HG03342 (cell line): ENCODE measurements at regions not wholly inside any gene's neighbourhood (a gene's known extent, or its start where the extent isn't known, plus 50 kb on each side); places are given as distances from the start of the nearest gene placed in this dataset.
"Not testable (repeated sequence)": the region's sequence is repeated elsewhere in the genome, so short reads cannot be mapped to it uniquely, and the experiment has no call there.

Source experiments
- ATAC-seq: cut with Tn5 transposase; IDR thresholded peaks from one replicate; pipeline ENCODE4 v1.9.1; 2021; ENCODE audit warnings: mild to moderate bottlenecking, moderate library complexity; ENCODE audit not compliant: unreplicated experiment

DNA sequence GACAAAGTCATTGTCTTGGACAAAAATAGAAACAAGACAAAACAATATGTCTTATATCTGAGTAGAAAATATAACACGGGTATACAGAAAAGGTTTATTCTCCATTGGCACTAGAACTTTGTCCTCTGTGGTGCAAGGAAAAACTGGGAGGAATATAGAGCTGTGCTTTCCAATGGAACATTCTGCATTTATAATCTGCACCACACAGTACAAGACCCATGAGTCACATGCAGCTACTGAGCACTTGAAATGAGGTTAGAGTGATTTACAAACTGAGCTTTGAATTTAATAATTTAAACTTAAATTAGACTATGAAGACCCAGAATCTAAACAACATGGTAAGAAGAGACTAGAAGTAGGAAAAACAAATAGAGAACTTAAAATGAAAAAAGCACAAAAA lies 86.1 kb downstream of the RAP2A start:
- ATAC-seq: no peak

DNA sequence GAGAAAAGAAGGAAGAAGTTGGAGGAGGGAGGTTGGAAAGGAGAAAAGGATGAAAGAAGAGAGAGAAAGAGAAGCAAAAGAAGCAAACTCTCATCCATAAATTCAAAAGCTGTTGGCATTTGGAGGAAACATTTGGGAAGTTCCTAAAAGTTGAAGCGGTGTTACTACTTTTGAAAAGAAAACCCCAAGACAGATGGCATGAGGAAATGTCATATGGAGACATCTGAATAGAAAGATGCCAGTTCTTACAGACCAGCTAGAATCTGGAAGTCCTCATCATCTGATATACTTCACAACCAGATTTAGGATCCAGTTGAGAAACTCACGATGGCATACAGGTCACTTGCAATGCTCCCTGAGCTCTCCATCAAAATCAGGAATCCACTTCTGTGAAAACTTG lies 86.9 kb downstream of the RAP2A start:
- no peak for ATAC-seq

DNA sequence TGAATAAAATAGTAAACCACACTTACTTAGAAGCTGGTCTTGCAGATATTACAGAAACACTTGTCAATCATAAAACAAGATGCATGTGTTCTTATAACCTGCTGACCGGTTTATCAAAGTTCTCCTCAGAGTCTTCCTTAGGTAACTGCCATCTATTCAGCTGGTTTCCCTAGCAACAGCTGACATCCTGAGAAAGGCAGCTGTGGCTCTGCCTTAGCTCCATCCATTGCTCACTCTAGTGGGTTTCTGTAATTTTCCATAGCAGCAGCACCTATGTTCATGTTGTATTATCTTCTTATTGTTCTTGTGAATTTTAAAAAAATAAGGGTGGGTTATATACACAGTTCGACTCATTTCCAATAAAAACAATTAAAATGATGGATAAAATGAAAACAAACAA lies 87.8 kb downstream of the RAP2A start:
- no peak for ATAC-seq

DNA sequence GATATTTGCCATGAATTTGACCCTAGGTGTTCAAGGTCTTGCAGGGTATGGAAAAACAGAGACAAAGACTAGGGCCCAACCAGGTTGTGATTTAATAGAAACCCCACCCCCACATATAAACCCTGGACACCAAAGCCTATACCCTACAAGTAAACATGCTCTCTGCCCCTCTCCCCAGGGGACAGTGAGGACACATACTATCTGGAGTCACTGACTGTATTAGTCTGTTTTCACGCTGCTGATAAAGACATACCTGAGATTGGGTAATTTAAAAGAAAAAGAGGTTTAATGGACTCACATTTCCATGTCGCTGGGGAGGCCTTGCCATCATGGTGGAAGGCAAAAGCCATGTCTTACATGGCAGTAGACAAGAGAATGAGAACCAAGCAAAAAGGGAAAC lies 88.3 kb downstream of the RAP2A start:
- ATAC-seq: no peak

DNA sequence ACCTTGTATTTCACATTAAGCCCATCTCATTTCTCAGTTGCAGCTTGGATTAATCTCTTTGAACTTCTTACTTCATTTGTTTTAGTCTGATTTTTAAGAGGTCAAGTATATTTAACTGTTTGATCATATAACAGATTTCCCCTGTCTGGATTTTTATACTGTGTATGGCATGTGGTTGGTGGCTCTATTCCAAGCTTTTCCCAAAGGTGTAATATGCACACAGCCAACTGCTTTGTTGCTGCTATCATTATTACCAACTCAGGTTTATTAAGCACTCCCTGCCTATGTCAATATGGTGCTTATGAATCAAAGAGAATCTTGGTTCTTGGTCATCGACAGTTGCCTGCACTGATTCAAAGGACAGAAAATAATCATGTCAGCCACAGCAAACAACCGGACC lies 92.6 kb downstream of the RAP2A start:
- ATAC-seq: no peak

DNA sequence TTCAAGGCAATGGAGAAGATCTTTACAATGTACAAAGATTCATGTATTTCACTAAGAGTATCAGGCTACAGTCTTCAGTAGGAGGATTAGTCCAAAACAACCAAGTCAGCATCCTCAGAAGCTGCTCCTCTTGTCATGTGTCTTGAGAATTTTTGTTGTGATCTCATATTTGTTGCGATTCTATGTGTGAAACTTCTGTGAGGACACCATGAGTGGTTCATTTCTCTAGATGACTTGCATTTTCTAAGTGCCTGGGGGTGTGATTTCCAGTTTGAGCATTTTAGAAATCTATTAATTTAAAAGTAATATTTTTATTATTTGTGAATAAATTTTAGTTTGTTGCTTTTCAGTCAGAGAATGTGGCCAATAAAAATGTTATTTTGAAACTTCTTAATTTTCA lies 94.5 kb downstream of the RAP2A start:
- no peak for ATAC-seq

DNA sequence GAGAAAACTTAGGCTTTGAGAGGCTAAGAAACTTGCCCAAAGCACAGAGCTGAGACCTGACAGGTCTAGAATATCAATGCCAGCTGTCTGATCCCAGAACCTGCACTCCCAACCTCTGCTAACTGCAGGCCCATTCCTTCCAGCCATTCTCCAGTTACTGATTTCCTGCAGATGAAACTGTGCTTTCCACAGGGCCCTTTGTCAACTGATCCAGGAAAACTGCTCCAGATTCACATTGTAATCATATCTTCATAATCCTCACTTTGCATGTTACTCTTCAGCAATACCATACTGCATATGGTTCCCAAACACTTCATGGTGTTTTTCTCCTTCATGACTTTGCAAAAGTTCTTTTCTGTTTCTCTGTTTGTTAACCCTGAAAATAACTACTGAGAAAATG lies 100.6 kb downstream of the RAP2A start:
- ATAC-seq: no peak

DNA sequence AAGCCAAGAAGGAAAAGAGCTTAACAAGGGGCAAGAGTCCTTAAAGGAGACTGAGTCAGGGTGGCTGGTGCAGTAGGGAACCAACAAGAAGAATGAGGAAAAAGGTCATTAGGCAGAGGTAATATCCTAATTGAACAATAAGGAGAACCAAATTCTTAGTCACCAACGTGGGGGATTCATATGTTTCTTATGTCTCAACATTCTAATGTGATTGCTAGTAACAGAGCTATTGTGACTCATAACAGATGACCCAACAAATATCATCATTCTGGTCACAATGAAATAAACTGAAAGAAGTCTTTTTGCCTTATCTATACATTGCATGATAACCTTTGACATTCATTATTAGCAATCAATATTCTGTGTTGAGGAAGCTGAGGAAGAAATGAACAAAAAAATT lies 101.6 kb downstream of the RAP2A start:
- ATAC-seq: no peak

DNA sequence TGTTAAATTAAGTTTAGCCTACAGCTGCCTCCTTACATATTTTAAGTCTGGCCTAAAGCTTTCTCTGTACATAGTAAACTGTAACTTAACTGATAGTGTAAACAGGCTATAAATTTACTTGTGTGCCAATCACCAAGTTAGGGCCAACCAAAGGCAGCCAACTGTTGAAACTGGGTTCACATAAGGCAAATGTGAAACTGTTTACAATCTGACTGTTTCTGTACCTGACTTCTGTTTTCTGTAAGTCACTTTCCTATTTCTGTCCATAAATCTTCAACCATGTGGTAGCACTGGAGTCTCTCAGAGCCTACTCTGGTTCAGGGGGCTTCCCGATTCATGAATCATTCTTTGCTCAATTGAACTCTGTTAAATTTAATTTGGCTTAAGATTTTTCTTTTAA lies 103.1 kb downstream of the RAP2A start:
- ATAC-seq: peak; percentile 67

DNA sequence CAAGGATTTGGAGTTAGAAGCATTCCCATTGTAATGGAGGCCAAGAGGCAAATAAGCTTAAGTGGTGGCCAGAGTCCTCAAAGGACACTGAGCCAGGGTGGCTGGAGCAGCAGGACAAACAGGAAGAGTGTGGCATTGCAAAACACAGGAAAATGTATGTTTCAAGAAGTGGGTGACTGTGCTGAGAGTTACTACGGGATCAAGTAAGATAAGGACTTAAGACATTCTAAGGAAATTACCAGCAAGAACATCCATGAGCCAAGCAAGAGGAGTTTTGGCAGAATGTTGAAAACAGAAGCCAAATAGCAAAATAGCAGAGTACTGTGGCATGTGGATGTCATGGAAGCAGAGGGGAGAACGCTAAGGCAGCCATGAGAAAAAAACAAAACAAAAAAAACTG lies 104.2 kb downstream of the RAP2A start:
- no peak for ATAC-seq

DNA sequence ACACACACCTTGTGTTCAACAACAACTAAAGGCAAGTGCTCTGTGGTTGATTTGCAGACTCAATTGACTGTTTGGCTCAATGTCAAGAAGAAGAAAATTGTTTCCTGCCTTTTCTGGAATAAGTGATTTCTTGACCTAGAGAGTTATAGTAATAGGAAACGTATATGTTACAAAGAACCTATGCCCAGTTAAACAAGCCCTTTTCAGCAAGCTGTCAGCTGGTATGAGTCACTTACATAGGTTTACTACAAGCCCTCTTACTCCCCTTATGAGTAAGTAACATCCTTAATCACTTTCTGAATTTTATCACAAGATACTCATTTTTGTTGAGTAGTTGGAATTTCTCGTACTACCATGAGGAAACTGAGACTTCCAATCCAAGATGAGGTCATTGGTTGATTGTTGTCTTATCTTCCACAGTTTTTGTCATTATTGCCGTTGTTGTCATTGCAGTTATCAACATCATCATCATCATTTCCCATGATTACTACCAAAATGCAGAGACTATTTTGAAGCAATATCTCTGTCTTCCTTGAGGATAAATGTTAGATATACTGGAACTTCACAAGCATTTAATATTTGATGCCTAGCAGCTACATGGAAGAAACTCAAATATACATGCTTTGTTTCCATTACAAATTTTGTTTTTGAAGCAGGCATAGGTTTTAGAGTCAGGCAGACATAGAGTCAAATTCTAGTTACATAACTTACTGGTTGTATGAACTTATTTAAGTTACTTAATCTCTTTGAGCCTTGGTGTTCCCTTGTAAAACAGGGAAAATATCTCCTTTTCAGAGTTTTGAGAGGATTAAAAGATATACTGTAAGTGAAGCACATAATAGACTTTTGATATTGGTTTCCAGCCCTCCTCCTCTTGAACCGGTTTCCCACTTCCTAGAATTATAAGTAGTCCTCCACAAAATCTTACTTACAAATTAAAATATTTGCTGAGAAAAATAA lies 106.0 kb downstream of the RAP2A start:
- ATAC-seq: peak; percentile 54

DNA sequence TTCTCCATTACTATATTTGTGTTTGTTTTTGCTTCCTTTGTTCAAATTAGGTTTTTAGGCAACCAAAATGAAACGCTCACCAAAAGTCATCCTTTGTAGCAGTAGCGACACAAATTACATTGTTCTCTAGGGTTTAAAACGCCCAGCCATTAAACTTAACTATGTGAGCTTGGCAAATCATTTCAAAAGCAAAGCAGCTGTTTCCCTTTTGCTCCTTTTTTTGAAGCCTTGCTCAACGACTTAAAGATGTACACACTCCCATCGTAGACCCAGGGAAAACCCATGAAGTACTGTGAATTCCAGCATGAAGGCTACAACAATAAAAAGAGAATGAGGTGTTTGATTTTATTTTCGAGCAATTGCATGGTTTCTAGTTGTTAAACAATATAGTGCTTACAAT lies 106.7 kb downstream of the RAP2A start:
- no peak for ATAC-seq

DNA sequence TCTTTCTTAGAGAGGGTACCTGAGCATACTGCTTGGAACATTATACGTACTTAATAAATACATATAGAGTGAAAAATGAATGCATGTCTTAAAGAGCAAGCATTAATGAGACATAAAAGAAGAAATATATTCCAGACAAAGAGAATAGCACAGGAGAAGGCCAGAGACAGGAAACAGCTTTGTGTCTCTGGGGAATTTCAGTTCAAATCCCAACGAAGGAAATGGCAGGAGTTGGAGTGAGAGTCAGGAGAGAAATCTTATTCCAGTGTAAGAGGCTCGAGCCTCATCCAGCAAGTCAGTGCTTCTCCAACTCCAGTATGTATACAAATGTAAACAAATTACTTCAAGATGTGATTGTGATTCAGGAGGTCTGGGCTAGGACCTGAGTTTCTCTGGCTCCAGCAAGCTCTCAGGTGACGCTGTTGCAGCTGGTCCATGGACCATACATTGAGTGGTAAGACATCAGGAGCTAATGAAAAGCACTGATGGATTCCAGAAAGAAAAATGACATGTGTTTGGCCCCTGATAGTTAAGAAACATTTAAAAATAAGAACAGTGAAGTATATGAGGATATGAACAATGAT lies 108.2 kb downstream of the RAP2A start:
- ATAC-seq: no peak

DNA sequence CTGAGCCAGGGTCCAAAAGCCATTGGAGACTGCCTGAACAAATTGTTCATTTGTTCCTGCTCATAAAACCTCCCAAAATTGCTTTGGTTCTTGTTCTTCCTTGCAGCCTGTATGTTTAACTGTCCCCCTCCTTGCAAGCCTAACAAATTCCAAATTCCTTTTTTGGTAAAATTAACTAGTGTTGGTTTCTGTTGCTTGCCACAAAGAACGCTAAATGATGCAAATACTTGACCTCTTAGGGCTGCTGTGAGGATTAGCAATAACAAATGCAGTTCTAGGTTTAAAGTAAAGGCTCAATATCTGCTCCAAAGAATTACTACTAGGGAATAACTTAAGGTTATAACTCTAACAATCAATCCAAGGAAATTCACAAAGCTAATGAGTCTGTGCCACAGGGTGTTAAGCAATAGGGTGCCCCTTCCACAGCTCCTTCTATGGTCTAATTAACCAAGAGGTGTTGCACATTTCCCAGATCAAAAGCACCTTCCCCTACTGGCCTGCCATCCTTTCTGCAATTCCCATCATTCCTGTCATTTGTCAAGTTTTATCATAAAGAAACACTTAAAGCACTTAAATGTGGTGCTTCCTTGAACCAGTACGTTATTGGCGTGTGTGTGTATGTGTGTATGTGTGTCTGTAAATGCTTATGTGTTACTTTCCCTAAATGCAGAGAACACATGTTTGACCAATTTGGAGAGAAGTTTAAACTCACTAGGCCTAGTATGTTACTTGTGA lies 110.2 kb downstream of the RAP2A start:
- ATAC-seq: no peak

DNA sequence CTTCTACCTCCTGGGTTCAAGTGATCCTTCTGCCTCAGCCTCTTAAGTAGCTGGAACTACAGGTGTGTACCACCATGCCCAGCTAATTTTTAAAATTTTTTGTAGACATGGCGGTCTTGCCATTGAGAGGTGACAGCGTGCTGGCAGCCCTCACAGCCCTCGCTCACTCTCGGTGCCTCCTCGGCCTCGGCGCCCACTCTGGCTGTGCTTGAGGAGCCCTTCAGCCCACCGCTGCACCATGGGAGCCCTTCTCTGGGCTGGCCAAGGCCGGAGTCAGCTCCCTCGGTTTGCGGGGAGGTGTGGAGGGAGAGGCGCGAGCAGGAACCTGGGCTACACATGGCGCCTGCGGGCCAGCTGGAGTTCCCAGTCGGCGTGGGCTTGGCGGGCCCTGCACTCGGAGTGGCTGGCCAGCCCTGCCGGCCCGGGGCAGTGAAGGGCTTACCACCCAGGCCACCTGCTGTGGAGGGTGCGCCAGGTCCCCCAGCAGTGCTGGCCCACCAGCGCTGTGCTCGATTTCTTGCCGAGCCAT lies 111.1 kb downstream of the RAP2A start:
- not testable (repeated sequence) for ATAC-seq

DNA sequence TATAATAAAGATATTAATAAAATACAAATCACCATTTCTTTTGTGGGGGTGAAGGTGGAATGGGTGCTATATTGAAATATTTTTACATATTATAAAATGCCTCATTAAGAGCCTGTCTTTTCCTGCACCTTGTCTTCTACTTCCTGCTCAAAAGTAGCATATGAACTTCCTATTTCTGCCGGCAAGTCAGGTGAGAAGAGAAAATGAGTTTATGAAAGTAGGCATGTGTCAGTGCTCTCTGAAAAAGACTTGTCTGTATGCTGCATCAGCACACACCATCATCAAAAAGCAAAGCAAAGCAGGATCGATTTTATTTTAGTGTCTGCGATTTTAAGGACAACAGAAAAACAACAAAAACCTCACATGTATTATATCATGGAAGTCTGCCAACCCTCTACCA lies 114.2 kb downstream of the RAP2A start:
- ATAC-seq: peak; percentile 48

DNA sequence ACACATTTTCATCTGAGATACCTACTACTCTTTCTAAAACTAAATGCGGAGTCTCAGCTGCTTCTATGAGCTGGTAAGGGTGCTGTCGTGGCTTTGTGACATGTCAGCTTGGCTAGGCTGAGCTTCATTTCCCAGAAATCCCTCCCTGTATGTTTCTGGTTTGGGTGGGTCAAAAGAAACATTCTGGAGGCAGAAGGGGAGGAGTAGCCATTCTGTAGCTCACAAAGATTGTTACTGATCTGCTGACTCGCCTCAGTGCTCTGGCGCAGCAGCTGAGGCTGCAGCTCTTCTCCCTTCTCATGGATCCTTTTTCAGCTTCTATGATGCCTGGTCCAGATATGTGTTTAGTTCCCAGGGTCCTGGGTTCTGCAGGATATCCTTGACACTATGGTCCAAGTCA lies 114.7 kb downstream of the RAP2A start:
- no peak for ATAC-seq

DNA sequence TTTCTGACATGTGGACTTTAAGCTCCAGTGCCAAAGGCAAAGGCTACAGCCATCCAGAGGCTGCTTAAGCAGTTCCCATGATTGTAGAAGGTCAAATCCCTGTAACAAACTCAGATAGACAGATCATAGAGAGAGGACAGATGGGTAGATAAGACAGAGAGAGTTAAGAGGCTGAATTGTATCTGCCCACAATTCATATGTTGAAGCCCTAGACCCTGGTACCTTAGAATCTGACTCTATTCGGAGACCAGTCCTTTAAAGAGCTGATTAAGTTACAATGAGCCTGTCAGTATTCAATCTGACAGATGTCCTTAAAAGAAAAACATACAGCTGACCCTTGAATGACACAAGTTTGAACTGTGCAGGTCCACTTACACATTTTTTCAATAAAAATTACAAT lies 115.2 kb downstream of the RAP2A start:
- ATAC-seq: no peak

DNA sequence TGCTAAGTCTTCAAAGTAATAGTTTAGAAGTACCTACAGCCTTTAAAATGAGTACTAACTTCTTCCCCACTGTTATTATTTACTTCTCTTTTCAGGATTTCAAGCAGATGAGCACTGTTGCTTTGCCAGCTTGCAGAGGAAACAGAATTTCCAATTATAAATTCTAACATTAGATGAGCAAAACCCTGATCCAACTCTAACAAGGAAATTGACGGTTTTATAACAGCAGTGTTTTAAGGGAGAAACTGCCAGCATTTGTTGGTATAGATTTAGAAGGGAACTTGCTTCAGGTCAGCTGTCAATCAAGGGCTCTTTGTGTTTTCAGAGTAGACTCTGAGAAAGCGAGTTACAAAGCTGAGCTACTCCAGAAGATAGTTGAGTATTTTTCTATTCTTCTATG lies 120.5 kb downstream of the RAP2A start:
- no peak for ATAC-seq

DNA sequence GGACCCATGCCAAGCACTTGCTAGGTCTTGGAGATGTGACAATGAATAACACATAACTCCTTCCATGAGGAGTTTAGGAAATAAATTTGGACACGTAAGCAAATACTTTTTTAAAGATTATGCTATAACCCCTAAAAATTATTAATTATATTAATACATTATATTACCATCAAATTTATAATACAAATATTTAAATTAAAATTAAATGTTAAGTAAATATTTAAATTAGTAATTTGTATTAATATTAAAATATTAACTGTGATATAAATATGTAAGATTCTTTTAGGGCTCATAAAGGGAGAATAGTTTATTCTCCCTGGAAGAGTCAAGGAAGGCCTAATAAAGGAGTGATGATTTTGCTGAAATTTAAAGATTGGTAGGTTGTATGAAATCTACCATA lies 121.1 kb downstream of the RAP2A start:
- ATAC-seq: no peak

DNA sequence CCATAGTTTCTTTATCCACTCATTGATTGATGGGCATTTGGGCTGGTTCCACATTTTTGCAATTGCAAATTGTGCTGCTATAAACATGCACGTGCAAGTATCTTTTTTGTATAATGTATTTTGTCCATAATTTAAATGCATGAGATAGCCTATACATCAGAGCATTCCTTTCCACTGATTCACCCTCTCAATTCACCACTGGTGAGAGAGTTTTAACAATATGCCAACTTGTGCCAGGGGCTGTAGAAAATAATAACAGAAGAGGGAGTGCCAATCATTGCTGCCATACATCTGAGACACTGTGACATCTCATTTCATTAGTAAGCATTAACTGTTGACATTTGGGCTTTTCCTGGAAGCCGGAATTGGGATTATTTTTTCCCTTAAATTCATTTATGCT lies 125.1 kb downstream of the RAP2A start:
- ATAC-seq: no peak

DNA sequence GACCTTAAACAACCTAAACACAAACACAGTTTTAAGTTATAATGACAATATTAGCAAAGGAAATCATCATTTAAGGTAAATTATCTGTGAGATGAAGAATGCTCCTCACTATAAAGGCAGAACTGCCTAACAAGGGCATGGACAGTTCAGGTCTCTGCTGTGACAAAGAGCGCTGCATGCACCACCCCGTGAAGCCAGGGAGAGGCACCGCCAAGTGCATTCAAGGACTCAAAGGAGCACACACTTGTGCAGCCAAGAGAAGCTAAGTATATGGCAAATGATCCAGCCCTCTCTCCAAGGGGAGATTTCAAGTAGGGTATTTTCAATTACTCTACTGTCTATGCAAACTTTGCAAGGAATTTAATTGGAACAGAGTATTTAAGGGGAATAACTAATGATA lies 126.0 kb downstream of the RAP2A start:
- ATAC-seq: no peak
